HAP-1 (cell line): ENCODE measurements at regions not wholly inside any gene's neighbourhood (a gene's known extent, or its start where the extent isn't known, plus 50 kb on each side); places are given as distances from the start of the nearest gene placed in this dataset.

Experiments
- DNase-seq, 2 experiments: peaks; one replicate each; pipeline ENCODE4 v3.0.0-alpha.2; 2016 to 2020; ENCODE audit warnings: low spot score in 2 of 2
- H3K27me3 ChIP-seq: fragments of 250-450 bp; sonication (Bioruptor Pico); 2 replicates; pipeline ENCODE4 v1.5.1; 2020; ENCODE audit warnings: low read depth, mild to moderate bottlenecking, moderate library complexity
- H3K36me3 ChIP-seq: fragments of 250-450 bp; sonication (Bioruptor Pico); replicated peaks from 2 replicates; pipeline ENCODE4 v1.5.1; 2020; ENCODE audit warnings: mild to moderate bottlenecking
- H3K4me1 ChIP-seq: fragments of 250-450 bp; sonication (Bioruptor Pico); 2 replicates; pipeline ENCODE4 v1.5.1; 2020; ENCODE audit warnings: mild to moderate bottlenecking
- H3K4me3 ChIP-seq: fragments of 250-450 bp; sonication (Bioruptor Pico); 2 replicates; pipeline ENCODE4 v1.5.1; 2020; ENCODE audit warnings: mild to moderate bottlenecking, moderate library complexity
- H3K9me3 ChIP-seq: fragments of 250-450 bp; sonication (Bioruptor Pico); 2 replicates; pipeline ENCODE4 v1.5.1; 2020; ENCODE audit warnings: mild to moderate bottlenecking, moderate library complexity
- in situ Hi-C: fragments of 300-500 bp; cut with MboI; formaldehyde crosslinking; loops from 3 replicates; pipeline ENCODE4 v1.14.3; 2020; ENCODE audit warnings: low sequenced_read_pairs, inconsistent platforms, mixed read lengths

DNA sequence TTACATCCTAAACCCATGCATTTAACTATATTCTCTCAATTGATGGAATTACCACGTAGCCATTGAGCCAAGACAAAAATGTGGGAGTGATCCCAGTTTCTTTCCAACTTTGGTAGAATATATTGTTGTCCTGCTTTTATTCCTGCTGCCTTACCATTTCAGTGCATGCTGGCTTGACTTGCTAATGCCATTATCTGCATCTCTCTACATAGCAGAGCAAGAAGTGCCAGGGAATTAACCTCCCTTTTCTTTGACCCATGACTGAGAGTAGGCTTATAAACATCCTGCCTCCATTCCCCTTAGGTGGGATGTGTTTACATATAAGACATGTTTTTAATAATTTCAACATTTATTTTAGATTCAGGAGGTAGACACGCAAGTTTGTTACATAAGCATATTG is 1153.4 kb downstream of the IGSF11 start:
- Histone ChIP-seq H3K9me3 (no peaks in the 10 kb centered on the region; the same call in 1 of the 2 replicates), H3K4me3 (no peak overlapping the region), H3K4me1 (no peaks in the 10 kb centered on the region), H3K36me3 (no peaks in the 10 kb centered on the region), H3K27me3 (0 out of 2 replicates have a peak, but pooled peaks cover under 1% of the 10 kb centered on the region)
- DNase-seq, result no peak
- in situ Hi-C loops, result no loop called here

GRCh38 chr3:117885011-117885441 is 1149.6 kb downstream of the IGSF11 start:
- no peak overlapping the region for H3K4me3 ChIP-seq
- no peaks in the 10 kb centered on the region; the same call in 1 of the 2 replicates for H3K9me3 ChIP-seq
- no peaks in the 10 kb centered on the region for H3K4me1 ChIP-seq
- peaks cover 2% of the 10 kb centered on the region; the same call in 1 of the 2 replicates for H3K27me3 ChIP-seq
- DNase-seq, result no peak
- in situ Hi-C loops, result no loop called here
- no peaks in the 10 kb centered on the region for H3K36me3 ChIP-seq

DNA sequence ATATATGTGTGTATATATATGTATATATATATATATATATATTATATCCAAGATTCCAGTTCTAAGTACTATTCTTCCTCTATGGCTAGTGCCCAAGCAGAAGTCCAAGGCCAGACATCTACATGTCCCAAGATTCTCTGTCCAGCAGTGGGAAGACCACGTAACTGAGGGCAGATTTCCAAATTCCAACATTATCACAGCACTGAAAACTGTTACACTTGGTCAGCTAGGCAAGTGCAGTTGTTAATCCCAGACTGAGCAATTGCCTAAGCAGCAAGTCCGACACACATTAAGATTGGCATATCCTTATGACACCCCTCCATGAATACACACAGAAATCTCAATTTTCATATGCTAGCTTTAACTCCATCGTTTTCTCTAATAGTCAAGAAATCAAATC is 1148.5 kb downstream of the IGSF11 start:
- Histone ChIP-seq H3K4me3 (no peak overlapping the region), H3K36me3 (no peaks in the 10 kb centered on the region), H3K27me3 (peaks cover 2% of the 10 kb centered on the region; the same call in 1 of the 2 replicates), H3K9me3 (no peaks in the 10 kb centered on the region; the same call in 1 of the 2 replicates), H3K4me1 (no peaks in the 10 kb centered on the region)
- in situ Hi-C loops, result no loop called here
- no peak for DNase-seq

DNA sequence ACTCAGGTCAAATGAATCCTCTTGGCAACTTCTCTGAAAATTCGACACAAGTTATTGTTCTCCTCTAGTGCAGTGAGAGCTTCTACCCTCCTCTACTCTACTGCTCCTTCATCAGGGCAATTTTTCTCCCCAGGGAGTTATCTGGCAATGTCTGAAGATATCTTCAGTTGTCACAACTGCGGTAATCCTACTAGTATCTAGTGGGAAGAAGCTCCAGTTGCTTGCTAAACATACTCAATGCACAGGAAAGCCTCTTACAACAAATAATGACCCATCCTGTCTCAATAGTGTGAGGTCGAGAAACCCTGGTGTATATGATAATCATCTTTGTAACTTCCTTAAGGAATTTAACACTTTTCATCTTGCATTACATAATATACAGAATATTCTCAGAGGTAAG is 1147.6 kb downstream of the IGSF11 start:
- no peak for DNase-seq
- Histone ChIP-seq H3K4me1 (no peaks in the 10 kb centered on the region), H3K36me3 (no peaks in the 10 kb centered on the region), H3K4me3 (no peak overlapping the region), H3K9me3 (no peaks in the 10 kb centered on the region; the same call in 1 of the 2 replicates), H3K27me3 (peaks cover 4% of the 10 kb centered on the region; the same call in 1 of the 2 replicates)
- in situ Hi-C loops, result no loop called here

- Histone ChIP-seq H3K27me3 (peaks cover 6% of the 10 kb centered on the region; the same call in 1 of the 2 replicates), H3K9me3 (no peaks in the 10 kb centered on the region), H3K4me1 (no peaks in the 10 kb centered on the region), H3K4me3 (no peak overlapping the region), H3K36me3 (no peaks in the 10 kb centered on the region)
- in situ Hi-C loops, result no loop called here
- DNase-seq, result no peak
Observed at GRCh38 chr3:117887901-117888300, 1146.7 kb downstream of the IGSF11 start.

GRCh38 chr3:117892431-117892841 is 1142.2 kb downstream of the IGSF11 start:
- no peak for DNase-seq
- in situ Hi-C loops, result no loop called here
- H3K4me1 ChIP-seq, result no peaks in the 10 kb centered on the region
- H3K36me3 ChIP-seq, result no peaks in the 10 kb centered on the region
- no peak overlapping the region for H3K4me3 ChIP-seq
- no peaks in the 10 kb centered on the region for H3K9me3 ChIP-seq
- H3K27me3 ChIP-seq, result peaks cover 4% of the 10 kb centered on the region; the same call in 1 of the 2 replicates

DNA sequence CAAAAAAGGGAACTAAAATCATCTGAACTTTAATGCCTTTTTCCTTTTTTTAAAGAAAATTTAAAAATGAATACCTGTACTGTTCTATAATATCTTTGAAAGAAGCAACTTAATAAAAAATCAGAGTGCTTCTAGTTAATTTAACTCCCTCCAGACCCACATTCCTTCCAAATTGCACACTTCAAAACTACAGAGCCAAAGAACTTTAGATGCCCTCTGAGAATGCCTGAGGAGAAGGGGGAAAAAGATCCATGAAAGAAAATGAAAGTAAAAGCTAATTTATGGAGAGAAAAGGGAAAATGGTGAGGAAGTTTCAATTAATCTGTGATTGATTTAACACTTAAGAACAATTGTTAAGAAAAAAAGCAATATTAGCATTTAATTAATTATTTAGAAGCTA is 1141.6 kb downstream of the IGSF11 start:
- in situ Hi-C loops, result no loop called here
- no peaks in the 10 kb centered on the region for H3K36me3 ChIP-seq
- H3K27me3 ChIP-seq, result peaks cover 4% of the 10 kb centered on the region; the same call in 1 of the 2 replicates
- no peaks in the 10 kb centered on the region for H3K9me3 ChIP-seq
- DNase-seq, result no peak
- H3K4me3 ChIP-seq, result no peak overlapping the region
- no peaks in the 10 kb centered on the region for H3K4me1 ChIP-seq

- no peaks in the 10 kb centered on the region for H3K9me3 ChIP-seq
- no peaks in the 10 kb centered on the region for H3K36me3 ChIP-seq
- in situ Hi-C loops, result no loop called here
- no peak for DNase-seq
- no peak overlapping the region for H3K4me3 ChIP-seq
- H3K4me1 ChIP-seq, result no peaks in the 10 kb centered on the region
- peaks cover 4% of the 10 kb centered on the region; the same call in 1 of the 2 replicates for H3K27me3 ChIP-seq
Observed at GRCh38 chr3:117893638-117894037, 1141.0 kb downstream of the IGSF11 start.

DNA sequence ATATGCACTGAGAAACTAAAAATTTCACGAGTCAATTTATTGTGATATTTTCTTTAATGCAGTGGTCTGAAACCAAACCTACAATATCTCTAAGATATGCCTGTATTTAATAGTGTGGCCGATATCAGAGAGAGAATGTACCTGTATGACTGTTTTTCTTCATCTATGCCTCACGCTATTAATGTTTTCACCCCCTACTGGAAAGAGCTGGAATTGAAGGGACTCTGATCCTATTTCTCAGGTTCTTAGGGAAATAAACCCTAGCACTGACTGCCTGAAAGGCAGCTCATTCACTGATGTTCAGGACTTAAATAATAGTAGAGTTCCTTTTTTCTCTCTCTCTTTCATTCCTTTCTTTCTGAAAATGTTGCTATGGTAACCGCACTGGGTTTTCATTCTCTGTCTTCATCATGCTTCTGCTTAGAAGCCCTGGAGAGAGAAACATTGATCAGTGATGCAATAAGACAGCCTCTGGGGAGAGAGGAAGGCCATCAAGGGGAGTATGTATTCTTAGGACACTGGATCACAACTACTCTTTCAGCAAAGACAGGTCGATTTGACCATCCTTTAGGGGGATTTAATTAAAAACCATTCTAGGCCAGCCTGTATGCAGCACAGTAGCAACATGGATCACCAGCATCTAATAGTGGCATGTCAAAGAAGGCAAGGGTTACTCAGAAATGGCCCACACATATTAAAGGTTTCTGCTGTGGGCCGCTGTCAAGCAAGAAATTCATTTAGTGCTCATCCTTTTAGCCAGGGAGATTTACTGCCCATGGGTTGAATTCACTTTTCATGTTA is 1135.7 kb downstream of the IGSF11 start:
- Histone ChIP-seq H3K27me3 (no peaks in the 10 kb centered on the region), H3K4me3 (no peak overlapping the region), H3K4me1 (no peaks in the 10 kb centered on the region), H3K9me3 (no peaks in the 10 kb centered on the region), H3K36me3 (no peaks in the 10 kb centered on the region)
- in situ Hi-C loops, result no loop called here
- peak; percentile 15 to 25 for DNase-seq

GRCh38 chr3:117903226-117903625 is 1131.4 kb downstream of the IGSF11 start:
- Histone ChIP-seq H3K4me3 (no peak overlapping the region), H3K36me3 (no peaks in the 10 kb centered on the region), H3K4me1 (no peaks in the 10 kb centered on the region), H3K9me3 (no peaks in the 10 kb centered on the region), H3K27me3 (no peaks in the 10 kb centered on the region; the same call in 1 of the 2 replicates)
- DNase-seq, result no peak
- in situ Hi-C loops, result no loop called here

DNA sequence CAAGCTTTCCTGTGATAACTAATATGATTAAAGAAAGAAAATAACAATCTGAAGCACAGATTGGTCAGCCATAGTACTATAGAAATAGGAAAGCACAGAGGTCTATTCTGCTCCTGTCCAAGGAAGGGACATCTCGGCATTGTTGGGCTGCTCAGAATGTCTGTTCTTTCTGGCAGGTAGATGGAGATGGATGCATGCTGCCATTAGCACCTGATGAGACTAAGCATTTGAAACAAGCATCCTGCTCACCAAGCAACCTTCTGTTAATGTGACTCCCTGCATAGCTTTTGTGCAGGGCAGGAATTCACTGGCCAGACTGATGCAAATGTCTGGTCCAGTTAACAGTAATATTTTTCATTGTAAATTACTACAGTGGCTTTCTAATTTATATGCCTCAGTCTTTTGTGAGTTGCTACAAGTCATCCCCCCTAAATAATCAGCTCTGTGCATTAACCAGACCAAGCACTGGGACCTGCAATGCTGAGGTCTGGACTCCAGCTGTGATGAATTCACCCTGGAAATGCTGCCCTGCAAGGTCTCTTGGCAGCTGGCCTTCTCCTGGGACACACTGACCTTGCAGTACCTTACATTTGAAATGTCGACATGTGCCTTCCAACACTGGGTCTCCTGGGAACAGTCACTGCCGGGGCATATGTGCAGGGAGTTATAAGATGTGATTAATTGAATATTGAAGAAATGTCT is 1123.7 kb downstream of the IGSF11 start:
- Histone ChIP-seq H3K4me1 (no peaks in the 10 kb centered on the region), H3K36me3 (no peaks in the 10 kb centered on the region), H3K27me3 (no peaks in the 10 kb centered on the region; the same call in 1 of the 2 replicates), H3K4me3 (no peak overlapping the region), H3K9me3 (no peaks in the 10 kb centered on the region)
- DNase-seq, result no peak
- in situ Hi-C loops, result no loop called here

DNA sequence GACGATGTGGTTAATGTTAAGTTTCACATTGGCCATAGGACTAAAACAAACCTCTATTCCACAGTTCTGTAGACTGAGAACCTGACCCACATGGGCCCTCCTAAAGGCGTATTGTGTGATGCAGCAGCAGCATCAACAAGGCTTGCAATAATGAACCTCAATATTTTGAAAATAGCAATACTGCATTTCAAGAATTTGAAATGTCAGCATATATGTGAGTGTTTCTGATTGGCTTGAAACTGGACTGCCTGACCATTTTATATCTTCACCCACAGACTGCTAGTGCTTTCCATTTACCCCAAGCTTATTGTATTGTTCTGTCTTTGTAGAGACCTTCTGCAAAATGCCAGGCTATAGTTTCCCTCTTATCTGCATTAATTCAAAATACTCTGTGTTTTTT is 1122.3 kb downstream of the IGSF11 start:
- H3K9me3 ChIP-seq, result no peaks in the 10 kb centered on the region
- no peak overlapping the region for H3K4me3 ChIP-seq
- in situ Hi-C loops, result no loop called here
- H3K36me3 ChIP-seq, result no peaks in the 10 kb centered on the region
- H3K27me3 ChIP-seq, result no peaks in the 10 kb centered on the region; the same call in 1 of the 2 replicates
- DNase-seq, result no peak
- no peaks in the 10 kb centered on the region for H3K4me1 ChIP-seq

DNA sequence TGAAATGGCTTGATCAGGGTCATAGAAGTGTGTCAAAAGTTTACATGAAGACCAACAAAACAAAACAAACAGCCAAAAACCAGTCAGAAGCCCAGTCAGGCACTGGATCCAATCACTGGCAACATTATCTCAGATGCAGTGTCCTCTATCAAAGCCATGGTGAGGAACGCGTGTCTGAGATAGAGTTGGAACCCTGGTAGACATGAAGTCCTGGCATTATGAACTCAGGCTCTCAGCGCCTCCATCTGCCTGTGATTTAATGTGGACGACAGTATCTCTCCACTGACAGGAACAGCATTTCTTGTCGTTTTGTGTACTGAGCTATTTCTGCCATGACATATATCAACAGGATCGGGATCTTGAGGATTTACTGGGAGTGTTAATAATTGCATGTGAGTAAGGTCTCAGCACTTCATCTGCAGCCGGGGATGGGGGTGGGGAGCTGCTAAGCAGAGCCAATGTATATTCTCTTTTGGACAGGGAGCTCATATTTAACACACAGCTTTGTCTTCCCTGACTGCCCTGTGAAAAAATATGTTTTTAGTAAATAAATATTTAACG is 1120.0 kb downstream of the IGSF11 start:
- in situ Hi-C loops, result no loop called here
- no peak overlapping the region for H3K4me3 ChIP-seq
- no peaks in the 10 kb centered on the region for H3K4me1 ChIP-seq
- no peaks in the 10 kb centered on the region for H3K36me3 ChIP-seq
- DNase-seq, result no peak
- H3K27me3 ChIP-seq, result peaks cover 3% of the 10 kb centered on the region; the same call in 1 of the 2 replicates
- no peaks in the 10 kb centered on the region for H3K9me3 ChIP-seq

DNA sequence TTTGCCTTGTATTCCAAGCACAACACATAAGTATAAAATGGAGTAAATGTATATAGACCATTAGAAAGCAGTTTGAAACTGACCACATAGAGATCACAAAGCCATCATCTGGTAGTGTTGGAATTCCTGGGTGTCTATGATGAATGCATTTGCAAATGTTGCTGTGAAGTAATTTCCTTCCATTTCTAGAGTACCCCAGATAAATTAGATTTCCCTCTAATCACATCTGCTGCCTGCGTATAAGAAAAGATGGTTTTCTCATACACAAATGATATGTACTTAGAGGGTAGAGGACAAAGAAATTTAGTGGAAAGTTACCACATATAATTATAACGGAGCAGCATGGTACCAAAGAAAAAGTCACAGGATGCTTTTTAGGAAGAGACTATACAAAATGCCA is 1117.8 kb downstream of the IGSF11 start:
- H3K4me1 ChIP-seq, result no peaks in the 10 kb centered on the region
- in situ Hi-C loops, result no loop called here
- H3K36me3 ChIP-seq, result no peaks in the 10 kb centered on the region
- H3K9me3 ChIP-seq, result no peaks in the 10 kb centered on the region
- peaks cover 5% of the 10 kb centered on the region; the same call in 1 of the 2 replicates for H3K27me3 ChIP-seq
- H3K4me3 ChIP-seq, result no peak overlapping the region
- DNase-seq, result no peak
